C4-2B (cell line): ENCODE measurements at regions not wholly inside any gene's neighbourhood (a gene's known extent, or its start where the extent isn't known, plus 50 kb on each side); places are given as distances from the start of the nearest gene placed in this dataset.

ENCODE experiments used
- H3K27ac ChIP-seq: fragments of 450-650 bp; 2 replicates; pipeline ENCODE4 v1.5.1; 2017
- CTCF ChIP-seq: fragments of 450-650 bp; conservative IDR thresholded peaks from 2 replicates; pipeline ENCODE4 v1.5.1; 2017; ENCODE audit warnings: mild to moderate bottlenecking
- ZFX ChIP-seq: fragments of 450-650 bp; IDR thresholded peaks from 2 replicates; pipeline ENCODE4 v1.6.1; 2017

GRCh38 chr6:44696099-44696498, 308.6 kb downstream of the CDC5L start:
- TF ChIP-seq ZFX (no peak), CTCF (no peak)
- no peak overlapping the region for H3K27ac ChIP-seq

GRCh38 chr6:44696686-44697085, 309.2 kb downstream of the CDC5L start:
- TF ChIP-seq ZFX (no peak), CTCF (no peak)
- H3K27ac ChIP-seq = no peak overlapping the region

GRCh38 chr6:44697327-44697726, 309.8 kb downstream of the CDC5L start:
- TF ChIP-seq CTCF = no peak
- TF ChIP-seq ZFX = no peak
- H3K27ac ChIP-seq = no peak overlapping the region

GRCh38 chr6:44698602-44699001, 311.1 kb downstream of the CDC5L start:
- TF ChIP-seq ZFX (no peak), CTCF (no peak)
- H3K27ac ChIP-seq = no peak overlapping the region

- no peak overlapping the region for H3K27ac ChIP-seq
- TF ChIP-seq ZFX = no peak
- no peak for TF ChIP-seq CTCF
These were observed 311.6 kb downstream of the CDC5L start for GRCh38 chr6:44699082-44699481.

- TF ChIP-seq CTCF = no peak
- no peak for TF ChIP-seq ZFX
- no peak overlapping the region for H3K27ac ChIP-seq
These were observed 312.3 kb downstream of the CDC5L start for GRCh38 chr6:44699851-44700250.

- no peak for TF ChIP-seq ZFX
- TF ChIP-seq CTCF = no peak
- no peak overlapping the region for H3K27ac ChIP-seq
These were observed 312.9 kb downstream of the CDC5L start for GRCh38 chr6:44700422-44700821.
